T-helper 1 cell treated with Interleukin-12 subunit alpha and Interleukin-12 subunit beta and Interleukin-4 antibody, amounts not matched to agents 30 μg/mL and 1 μg/mL, for 36 hours (primary cell): ENCODE measurements at regions not wholly inside any gene's neighbourhood (a gene's known extent, or its start where the extent isn't known, plus 50 kb on each side); places are given as distances from the start of the nearest gene placed in this dataset.

Source experiments
- H3K27ac Mint-ChIP-seq: one replicate; pipeline ENCODE4 v1.8.0; 2021; ENCODE audit warnings: mild to moderate bottlenecking, mixed read lengths
- H3K27me3 Mint-ChIP-seq: one replicate; pipeline ENCODE4 v1.8.0; 2021; ENCODE audit warnings: low read depth, mixed read lengths
- H3K36me3 Mint-ChIP-seq: one replicate; pipeline ENCODE4 v1.8.0; 2021; ENCODE audit warnings: low read depth, mixed read lengths
- H3K4me1 Mint-ChIP-seq: one replicate; pipeline ENCODE4 v1.8.0; 2021; ENCODE audit warnings: low read depth, mixed read lengths
- H3K4me3 Mint-ChIP-seq: one replicate; pipeline ENCODE4 v1.8.0; 2021; ENCODE audit warnings: mild to moderate bottlenecking, moderate library complexity, mixed read lengths
- H3K9me3 Mint-ChIP-seq: one replicate; pipeline ENCODE4 v1.8.0; 2021; ENCODE audit warnings: mixed read lengths

DNA sequence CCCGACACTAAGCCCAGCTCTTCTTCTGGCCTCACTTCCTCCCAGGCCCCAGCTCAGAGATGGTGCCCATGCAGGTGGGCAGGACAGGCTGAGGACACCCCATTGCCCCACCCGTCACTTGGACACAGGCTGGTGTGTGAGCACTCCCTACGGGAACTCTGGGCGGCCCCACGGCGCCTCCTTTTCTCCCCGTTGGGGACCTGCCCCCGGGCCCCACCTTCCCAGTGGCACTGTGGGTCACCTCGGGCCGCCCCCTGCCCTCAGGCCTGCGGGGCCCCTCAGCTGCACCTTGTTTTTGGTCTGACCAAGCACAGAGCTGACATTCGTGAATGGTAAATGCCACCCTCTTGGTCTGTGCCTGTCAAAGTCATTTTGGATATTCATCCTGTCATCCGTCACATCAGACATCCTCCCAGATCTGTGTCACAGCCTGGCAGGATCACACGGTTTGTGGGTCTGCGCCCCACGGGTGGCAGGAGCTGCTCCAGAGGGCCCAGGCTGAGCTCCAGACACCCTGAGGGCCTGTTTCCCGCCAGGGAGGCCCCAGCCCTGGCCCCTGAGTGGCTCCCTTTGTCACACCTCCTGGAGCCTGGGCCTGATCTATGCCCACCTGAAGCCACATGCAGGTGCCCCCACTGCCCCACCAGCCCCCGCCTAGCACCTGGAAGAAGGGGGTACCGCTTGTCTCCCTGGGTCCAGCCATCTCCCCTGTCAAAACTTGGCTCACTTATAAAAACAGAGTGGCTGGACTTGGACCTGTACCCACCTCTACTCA is 1188.5 kb downstream of the BRD1 start:
- Mint-ChIP-seq H3K4me3 (no peak overlapping the region), H3K36me3 (no peaks in the 10 kb centered on the region), H3K4me1 (no peaks in the 10 kb centered on the region), H3K27ac (no peak overlapping the region), H3K27me3 (no peaks in the 10 kb centered on the region), H3K9me3 (no peaks in the 10 kb centered on the region)

DNA sequence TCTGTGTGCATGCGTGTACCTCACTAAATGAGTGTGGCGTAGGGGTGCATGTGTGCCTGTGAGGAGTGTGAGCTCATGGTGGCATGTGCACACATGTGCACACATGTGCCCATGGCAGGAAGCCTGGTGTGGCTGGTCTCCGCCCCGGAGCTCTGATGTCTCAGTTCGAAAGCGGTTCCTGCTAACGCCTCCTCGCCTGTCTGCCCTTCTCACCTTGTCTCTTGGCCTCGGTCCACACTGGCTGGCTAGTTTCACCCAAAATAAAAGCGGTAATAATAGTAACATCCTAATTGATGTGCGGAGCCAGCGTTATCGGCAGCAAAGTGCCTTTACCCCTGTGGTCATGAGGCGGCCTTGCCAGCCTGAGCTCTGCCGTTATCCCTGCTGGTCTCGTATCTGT is 1190.4 kb downstream of the BRD1 start:
- no peaks in the 10 kb centered on the region for H3K4me1 Mint-ChIP-seq
- H3K27me3 Mint-ChIP-seq, result no peaks in the 10 kb centered on the region
- H3K27ac Mint-ChIP-seq, result no peak overlapping the region
- H3K9me3 Mint-ChIP-seq, result no peaks in the 10 kb centered on the region
- no peaks in the 10 kb centered on the region for H3K36me3 Mint-ChIP-seq
- no peak overlapping the region for H3K4me3 Mint-ChIP-seq

DNA sequence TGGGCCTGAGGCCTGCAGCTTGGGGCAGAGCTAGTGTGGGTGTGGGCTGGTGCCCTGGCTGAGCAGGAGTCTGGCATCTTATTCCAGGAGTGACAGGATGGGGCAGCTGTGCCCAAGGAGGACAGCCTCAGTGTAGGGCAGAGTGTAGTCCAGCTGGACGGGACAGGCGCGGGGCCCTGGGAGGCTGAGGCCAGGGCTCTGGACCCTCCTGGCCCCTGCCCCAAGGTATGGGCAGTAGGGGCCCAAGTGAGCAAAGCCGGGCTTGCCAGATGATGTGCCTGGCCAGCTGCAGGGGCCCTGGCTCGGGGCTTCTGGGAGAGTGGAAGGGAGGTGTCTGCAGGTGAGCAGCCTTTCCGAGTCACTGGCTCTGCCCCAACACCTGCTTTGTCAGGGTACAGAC is 1190.9 kb downstream of the BRD1 start:
- H3K4me3 Mint-ChIP-seq, result no peak overlapping the region
- no peaks in the 10 kb centered on the region for H3K9me3 Mint-ChIP-seq
- H3K27ac Mint-ChIP-seq, result no peak overlapping the region
- H3K4me1 Mint-ChIP-seq, result no peaks in the 10 kb centered on the region
- H3K27me3 Mint-ChIP-seq, result no peaks in the 10 kb centered on the region
- H3K36me3 Mint-ChIP-seq, result no peaks in the 10 kb centered on the region

DNA sequence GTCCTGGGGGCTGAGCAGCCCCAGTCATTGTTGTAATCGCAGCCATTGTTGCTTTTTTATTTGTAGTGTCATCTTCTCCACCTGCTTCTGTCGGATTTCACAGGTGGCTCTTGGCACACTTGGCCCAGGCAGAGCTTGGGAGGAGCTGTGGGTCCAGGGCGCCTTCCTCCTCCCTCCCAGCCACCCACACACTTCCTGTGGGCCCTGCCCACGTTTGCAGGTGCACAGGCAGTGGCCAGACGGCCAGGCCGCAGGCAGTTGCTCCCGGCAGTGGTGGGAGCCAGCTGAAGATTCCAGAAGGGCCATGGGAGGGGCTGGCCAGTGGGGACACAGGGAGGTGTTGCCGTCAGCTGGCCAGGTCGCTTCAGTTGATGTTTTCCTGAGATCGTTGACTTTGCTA is 1191.9 kb downstream of the BRD1 start:
- no peaks in the 10 kb centered on the region for H3K27me3 Mint-ChIP-seq
- no peak overlapping the region for H3K27ac Mint-ChIP-seq
- H3K4me1 Mint-ChIP-seq, result no peaks in the 10 kb centered on the region
- H3K36me3 Mint-ChIP-seq, result no peaks in the 10 kb centered on the region
- H3K9me3 Mint-ChIP-seq, result no peaks in the 10 kb centered on the region
- no peak overlapping the region for H3K4me3 Mint-ChIP-seq

DNA sequence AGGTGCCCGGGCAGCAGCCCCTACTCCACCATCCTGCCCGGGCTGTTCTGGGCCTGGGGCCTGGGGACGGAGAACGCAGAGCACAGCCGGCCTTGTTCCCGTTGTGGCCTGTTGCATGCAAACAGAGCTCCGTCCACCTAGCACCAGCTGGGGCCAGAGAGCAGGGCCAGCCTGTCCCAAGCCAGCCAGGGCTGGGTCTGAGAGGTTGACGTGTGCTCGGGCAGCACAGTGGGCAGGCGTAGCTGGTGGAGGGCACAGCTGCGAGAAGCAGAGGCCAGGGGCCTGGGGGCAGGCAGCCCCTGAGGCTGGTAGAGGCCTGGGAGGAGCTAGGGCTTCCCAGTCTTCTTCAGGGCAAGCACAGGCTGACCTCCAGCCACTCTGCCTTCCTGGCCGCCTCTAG is 1192.6 kb downstream of the BRD1 start:
- Mint-ChIP-seq H3K9me3 (no peaks in the 10 kb centered on the region), H3K4me3 (no peak overlapping the region), H3K36me3 (no peaks in the 10 kb centered on the region), H3K4me1 (no peaks in the 10 kb centered on the region), H3K27ac (no peak overlapping the region), H3K27me3 (no peaks in the 10 kb centered on the region)

DNA sequence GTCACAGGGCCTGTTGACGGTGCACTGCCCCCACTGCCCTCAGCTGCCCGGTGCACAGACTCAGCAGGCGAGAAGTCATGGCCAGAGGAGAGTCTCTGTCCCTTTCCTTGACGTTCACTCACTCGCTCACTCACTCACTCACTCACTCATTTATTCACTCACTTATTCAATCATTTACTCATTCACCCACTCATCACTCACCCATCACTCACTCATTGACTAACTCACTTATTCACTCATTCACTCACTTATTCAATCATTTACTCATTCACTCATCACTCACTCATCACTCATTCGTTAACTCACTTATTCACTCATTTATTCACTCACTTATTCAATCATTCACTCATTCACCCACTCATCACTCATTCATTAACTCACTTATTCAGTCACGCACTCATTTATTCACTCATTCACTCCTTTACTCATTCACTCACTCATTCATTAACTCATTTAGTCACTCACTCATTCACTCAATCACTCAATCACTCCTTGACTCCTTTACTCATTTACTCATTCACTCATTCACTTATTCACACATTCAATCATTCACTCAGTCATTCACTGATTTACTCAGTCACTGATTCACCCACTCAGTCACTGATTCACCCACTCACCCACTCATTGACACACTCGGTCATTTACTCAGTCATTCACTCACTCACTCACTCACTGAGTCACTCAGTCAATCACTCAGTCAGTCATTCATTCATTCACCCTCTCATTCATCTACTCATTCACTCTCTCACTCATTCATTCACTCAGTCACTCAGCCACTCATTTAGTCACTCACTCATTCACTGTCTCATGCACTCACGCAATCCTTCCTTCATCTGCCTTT is 1193.5 kb downstream of the BRD1 start:
- Mint-ChIP-seq H3K27me3 (no peaks in the 10 kb centered on the region), H3K4me1 (no peaks in the 10 kb centered on the region), H3K4me3 (no peak overlapping the region), H3K27ac (no peak overlapping the region), H3K36me3 (no peaks in the 10 kb centered on the region), H3K9me3 (no peaks in the 10 kb centered on the region)

DNA sequence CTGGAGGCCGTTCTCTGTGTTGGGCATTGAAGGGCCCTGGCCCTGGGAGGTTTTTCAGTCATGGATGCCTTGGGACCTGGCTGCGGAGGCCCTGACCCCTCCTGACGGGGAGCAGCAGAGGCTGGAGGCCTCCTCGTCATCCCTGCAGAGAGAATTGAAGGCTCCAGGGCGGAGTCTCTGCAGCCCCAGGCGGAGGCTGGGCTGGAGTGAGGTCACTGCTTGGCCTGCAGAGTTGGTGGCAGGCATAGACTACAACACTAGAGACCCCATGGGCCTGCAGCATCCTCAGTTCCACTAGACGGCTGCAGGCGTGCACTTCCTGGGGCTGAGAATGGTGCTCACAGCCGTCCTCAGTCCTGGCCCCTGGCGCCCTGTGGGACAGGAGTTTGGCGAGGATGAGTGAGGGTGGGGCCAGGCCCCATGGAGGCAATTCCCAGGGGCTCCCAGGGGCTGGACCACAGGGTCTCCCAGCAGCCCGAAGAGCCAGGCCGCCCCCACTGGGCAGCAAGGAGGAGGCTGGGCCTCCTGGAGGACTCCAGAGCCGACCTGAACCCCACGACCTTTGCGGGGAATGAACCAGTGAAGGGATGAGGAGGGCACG is 1194.9 kb downstream of the BRD1 start:
- H3K36me3 Mint-ChIP-seq, result no peaks in the 10 kb centered on the region
- H3K4me3 Mint-ChIP-seq, result no peak overlapping the region
- no peak overlapping the region for H3K27ac Mint-ChIP-seq
- no peaks in the 10 kb centered on the region for H3K4me1 Mint-ChIP-seq
- H3K27me3 Mint-ChIP-seq, result no peaks in the 10 kb centered on the region
- H3K9me3 Mint-ChIP-seq, result no peaks in the 10 kb centered on the region

DNA sequence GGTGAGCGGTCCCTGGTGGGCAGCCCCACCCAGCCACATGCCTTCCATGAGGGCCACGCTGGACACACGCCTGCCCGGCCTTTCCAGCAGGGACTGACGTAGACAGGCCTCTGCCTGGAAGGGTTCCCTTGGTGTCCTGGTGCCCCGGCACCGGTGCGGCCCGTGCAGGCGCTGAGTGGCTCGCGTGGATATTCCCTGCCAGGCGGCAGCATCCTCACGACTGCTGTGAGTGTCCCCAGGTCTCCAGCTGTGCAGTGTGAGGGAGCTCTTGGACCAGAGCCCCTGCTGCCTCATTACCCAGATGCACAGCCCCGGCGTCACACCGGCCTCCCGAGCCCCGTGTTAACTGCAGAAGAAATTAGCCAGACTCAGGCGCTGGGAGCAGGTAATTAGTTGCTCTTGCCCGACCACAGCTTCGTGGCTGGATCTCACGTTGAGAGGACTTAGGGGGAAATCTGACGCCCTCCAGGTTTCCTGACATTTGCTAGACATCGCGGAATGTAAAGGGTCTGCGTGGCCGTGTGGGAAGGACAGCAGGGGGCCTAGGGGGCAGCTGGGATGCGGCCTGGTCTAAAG is 1196.3 kb downstream of the BRD1 start:
- peaks cover 7% of the 10 kb centered on the region for H3K27me3 Mint-ChIP-seq
- H3K4me3 Mint-ChIP-seq, result no peak overlapping the region
- H3K9me3 Mint-ChIP-seq, result no peaks in the 10 kb centered on the region
- H3K4me1 Mint-ChIP-seq, result no peaks in the 10 kb centered on the region
- H3K27ac Mint-ChIP-seq, result no peak overlapping the region
- no peaks in the 10 kb centered on the region for H3K36me3 Mint-ChIP-seq

DNA sequence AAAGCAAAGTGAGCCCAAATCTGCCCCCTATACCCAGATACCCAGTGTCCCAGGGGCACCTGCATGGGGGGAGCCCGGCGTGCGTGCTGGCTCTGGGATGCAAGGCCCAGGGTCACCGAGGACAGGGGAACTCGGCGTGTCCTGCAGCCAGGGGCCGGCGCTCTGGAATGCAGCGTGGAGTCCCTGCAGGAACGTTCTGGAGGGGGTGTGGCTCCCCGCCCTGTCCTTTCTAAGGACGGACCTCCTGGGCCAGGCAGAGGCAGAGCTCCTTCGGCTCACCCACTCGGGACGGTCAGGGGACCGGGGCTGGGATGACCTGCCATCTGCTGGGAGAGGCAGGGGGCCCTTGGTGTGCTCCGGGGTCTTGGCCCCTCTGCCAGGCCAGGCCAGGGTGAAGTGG is 1196.8 kb downstream of the BRD1 start:
- no peaks in the 10 kb centered on the region for H3K9me3 Mint-ChIP-seq
- no peak overlapping the region for H3K27ac Mint-ChIP-seq
- H3K27me3 Mint-ChIP-seq, result peaks cover 13% of the 10 kb centered on the region
- H3K4me1 Mint-ChIP-seq, result no peaks in the 10 kb centered on the region
- no peak overlapping the region for H3K4me3 Mint-ChIP-seq
- H3K36me3 Mint-ChIP-seq, result no peaks in the 10 kb centered on the region

DNA sequence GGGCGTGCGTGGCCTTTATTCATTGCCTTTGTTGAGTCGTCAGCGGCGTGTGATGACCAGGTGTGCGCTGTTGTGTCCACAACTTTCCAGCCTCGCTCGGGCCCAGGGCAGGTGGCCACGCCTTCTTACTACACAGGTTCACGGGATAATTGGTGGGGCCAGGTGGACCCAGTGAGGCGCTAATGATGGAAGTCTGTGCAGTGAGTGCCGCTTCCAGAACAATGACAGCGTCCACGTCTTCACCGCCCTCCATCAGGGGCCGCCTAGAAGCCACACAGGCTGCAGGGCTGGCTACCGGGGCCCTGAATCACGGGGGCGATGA is 1197.3 kb downstream of the BRD1 start:
- H3K27me3 Mint-ChIP-seq, result peaks cover 14% of the 10 kb centered on the region
- no peaks in the 10 kb centered on the region for H3K9me3 Mint-ChIP-seq
- no peak overlapping the region for H3K4me3 Mint-ChIP-seq
- no peak overlapping the region for H3K27ac Mint-ChIP-seq
- no peaks in the 10 kb centered on the region for H3K4me1 Mint-ChIP-seq
- H3K36me3 Mint-ChIP-seq, result no peaks in the 10 kb centered on the region

DNA sequence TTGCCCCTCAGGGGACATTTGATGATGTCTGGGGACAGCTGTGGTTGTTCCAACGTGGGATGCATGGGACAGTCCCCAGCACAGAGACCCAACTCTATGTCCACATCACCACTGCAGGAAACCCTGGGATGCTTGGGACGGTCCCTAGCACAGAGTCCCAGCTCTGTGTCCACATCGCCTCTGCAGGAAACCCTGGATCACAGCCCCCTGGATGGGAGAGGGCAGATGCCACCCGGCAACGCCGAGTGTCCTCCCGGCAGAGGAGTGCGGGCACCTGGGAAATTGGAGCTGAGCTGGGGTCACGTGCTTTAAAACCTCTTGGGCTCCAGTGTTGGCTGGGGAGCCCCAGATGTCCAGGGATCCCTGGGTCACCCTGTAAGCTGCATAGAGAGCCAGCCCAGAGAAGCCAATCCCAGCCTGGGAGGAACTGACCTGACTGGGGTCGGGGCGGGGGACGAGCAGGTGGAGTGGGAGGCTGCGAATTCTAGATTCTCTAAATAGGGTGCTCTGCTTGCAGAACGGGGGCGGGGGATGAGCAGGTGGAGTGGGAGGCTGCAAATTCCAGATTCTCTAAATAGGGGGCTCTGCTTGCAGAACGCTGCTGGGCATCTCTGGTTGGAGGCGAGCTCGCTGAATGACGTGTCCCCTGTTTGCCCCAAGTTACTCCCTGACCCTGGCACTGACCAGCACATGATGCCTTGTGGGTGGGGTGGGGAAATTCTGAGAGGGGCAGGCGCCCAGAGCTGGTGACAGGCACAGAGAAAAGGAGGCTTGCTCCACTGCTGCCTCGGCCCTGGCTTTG is 1197.8 kb downstream of the BRD1 start:
- Mint-ChIP-seq H3K4me1 (no peaks in the 10 kb centered on the region), H3K4me3 (no peak overlapping the region), H3K36me3 (no peaks in the 10 kb centered on the region), H3K27ac (no peak overlapping the region), H3K9me3 (no peaks in the 10 kb centered on the region), H3K27me3 (peaks cover 14% of the 10 kb centered on the region)

DNA sequence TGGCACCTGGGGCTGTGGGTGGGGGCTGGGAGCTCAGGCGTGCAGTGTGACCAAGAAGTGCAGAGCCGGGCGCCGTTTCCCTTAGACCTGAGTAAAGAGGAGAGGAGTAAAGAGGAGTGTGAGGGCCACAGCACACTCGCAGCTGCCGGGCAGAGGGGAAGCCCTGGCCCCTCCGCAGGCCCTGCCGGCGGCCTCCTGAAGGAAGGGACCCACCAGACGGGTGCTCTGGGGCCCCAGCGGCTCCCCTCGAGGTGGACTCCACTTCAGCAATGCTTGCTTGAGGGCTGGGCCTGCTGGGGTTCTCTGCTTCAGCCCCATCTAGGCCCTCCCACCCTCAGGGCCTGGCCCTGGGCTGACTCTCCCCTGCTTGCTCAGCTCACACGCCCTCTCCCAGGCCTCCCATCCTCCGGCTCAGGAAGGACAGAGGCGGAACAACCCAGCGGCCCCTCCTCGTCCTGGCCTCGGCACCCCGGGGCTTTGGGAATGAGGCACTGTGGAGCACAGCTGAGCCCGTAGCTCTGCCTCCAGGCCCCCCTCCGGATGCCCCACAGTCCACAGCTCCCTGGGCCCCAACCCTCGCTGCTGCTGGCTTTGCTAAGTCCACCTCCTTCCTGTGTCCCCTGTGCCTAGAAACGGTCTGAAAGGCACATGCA is 1198.7 kb downstream of the BRD1 start:
- no peak overlapping the region for H3K27ac Mint-ChIP-seq
- H3K4me1 Mint-ChIP-seq, result no peaks in the 10 kb centered on the region
- H3K4me3 Mint-ChIP-seq, result no peak overlapping the region
- peaks cover 14% of the 10 kb centered on the region for H3K27me3 Mint-ChIP-seq
- H3K36me3 Mint-ChIP-seq, result no peaks in the 10 kb centered on the region
- H3K9me3 Mint-ChIP-seq, result no peaks in the 10 kb centered on the region

DNA sequence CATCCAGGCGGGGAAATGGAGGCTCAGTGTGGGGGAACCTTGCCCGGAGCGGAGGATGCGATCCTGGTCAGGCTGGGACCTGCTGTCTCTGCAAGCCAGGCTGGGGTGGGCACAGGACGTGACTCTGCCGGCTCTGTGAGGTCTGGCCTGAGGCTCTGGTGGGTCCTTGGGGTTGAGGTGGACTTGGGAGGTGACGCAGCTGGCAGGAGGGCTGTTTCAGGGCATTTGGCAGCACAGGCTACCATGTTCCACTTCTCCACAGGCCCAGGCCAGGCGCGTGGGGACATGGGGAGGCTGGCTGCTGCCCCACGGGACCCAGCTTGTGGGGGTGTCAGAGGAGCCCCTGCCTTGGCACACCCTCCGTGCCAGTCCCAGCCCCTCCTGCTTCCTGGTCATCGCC is 1199.7 kb downstream of the BRD1 start:
- H3K9me3 Mint-ChIP-seq, result no peaks in the 10 kb centered on the region
- H3K36me3 Mint-ChIP-seq, result no peaks in the 10 kb centered on the region
- H3K27me3 Mint-ChIP-seq, result peaks cover 14% of the 10 kb centered on the region
- H3K27ac Mint-ChIP-seq, result no peak overlapping the region
- H3K4me1 Mint-ChIP-seq, result no peaks in the 10 kb centered on the region
- no peak overlapping the region for H3K4me3 Mint-ChIP-seq

DNA sequence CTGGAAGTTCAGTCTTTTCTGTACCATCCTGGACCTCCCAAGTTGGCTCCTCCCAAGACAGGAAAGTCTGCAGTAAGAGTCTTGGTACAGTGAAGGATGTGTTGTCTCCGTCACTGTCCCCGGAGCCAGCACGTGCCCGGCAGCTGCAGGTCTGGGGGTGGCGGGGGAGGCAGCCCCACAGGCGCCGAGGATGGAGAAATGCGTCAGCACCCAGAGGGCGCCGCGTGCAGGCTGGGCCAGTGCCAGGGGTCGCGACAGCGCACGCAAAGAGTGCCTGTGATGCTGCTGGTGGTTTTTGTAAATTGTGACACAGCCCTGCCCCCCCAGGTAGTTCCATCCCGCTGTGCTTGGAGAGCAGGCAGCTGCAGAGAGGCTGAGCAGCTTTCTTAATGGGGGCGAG is 1200.5 kb downstream of the BRD1 start:
- Mint-ChIP-seq H3K4me1 (no peaks in the 10 kb centered on the region), H3K9me3 (no peaks in the 10 kb centered on the region), H3K27ac (no peak overlapping the region), H3K36me3 (no peaks in the 10 kb centered on the region), H3K27me3 (peaks cover 14% of the 10 kb centered on the region), H3K4me3 (no peak overlapping the region)
